Stimulated activated CD4-positive, alpha-beta T cell treated with anti-CD3 and anti-CD28 coated beads, Interleukin-15, amount 100 ng/mL, for 24 hours (primary cell): ENCODE measurements at regions not wholly inside any gene's neighbourhood (a gene's known extent, or its start where the extent isn't known, plus 50 kb on each side); places are given as distances from the start of the nearest gene placed in this dataset.
A peak's percentile ranks its signal among the peaks of the same experiment; 100 is the strongest.

ENCODE experiments used
- DNase-seq: peaks from one replicate; pipeline ENCODE4 v3.0.0-alpha.2; 2020

DNA sequence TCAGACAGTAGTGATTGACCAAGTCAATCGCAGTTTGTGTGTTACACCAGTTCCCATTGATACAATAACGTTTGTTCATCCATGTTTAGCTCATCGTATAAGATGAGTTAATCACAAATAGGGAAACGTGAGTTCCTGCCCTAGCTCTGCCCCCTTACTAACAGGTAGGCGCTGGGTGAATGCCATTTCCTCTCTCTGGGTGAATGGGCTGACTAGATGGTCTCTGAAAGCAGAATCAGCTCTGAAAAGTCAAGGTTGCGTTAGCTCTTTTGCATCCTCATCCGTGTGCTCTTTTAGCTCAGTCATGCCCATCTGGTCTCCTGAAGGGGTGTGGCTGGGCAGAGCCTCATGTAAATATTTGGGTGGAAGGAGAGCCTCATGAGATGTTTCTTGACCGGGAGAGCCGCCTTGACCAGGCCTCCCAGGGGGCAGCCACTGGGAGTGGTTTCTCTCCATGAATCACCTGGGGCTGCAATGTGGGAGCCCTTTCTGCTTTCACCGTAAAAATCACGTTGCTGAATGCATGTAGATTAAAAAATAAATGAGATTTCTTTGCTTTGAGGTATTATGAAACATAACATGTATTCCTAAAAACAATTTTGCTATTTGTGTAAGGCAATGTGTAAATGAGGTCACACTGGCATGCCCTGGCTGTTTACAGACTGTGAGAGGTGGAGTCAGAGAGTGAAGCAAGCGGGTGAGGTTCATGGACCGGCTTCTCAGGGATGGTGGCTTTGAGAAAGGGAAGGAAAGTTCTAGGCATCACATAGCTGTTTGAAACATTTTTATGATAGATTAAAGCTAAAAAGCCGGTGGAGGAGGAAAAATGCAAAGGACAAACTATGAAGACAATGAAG lies 108.4 kb upstream of the RASGRP1 start:
- no peak for DNase-seq

DNA sequence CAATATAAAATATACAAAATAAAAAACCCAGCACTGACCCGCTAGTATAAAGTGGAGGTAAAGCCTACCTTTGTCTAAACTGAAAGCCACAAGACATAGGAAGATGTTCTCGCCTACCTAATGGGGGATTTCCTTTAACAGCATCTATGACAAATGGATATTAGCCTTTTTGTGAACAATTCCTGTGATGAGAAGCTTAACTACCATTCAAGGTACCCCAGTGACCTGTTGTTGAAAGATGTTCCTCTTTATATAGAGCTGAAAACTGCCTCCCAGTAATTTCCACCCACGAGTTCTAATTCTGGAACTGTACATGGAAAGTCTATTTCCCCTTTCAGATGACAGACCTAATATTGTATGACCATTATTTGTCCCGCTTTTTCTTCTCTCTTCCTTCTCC lies 109.8 kb upstream of the RASGRP1 start:
- DNase-seq = no peak

DNA sequence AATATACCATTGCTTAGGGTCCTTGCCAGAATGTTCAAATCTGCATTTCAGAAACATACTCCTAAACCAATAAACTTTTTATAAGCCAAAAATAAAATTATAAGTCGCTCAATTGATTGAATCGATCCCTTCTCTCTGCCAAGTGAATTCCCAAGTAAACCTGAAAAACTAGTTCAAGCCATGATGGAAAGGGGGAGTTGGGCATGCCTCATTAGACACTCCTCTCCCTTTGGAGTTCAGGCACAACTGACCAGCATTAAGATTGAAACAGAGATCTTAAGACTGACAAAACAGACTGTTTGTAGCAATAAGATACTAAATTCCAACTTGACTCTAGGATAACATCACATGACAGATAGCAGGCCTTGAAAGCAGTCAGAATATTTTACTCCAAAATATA lies 113.7 kb upstream of the RASGRP1 start:
- no peak for DNase-seq

DNA sequence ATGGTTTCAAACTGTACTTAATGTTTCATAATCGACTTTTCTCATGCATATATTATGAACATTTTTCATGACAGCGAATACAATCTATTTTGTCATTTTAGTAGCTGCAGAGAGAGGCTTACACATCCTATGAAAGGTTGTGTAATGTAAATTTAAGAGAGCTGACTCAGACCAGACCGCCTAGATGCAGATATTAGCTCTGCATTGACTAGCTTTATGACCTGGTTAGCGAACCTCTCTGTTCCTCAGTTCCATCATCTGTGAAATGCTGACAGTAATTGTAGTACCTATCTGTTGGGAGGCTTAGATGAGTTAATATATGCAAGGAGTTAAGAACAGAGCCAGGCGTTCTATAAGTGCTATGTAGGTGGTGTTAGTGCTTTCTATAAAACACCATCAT lies 116.2 kb upstream of the RASGRP1 start:
- DNase-seq = no peak

DNA sequence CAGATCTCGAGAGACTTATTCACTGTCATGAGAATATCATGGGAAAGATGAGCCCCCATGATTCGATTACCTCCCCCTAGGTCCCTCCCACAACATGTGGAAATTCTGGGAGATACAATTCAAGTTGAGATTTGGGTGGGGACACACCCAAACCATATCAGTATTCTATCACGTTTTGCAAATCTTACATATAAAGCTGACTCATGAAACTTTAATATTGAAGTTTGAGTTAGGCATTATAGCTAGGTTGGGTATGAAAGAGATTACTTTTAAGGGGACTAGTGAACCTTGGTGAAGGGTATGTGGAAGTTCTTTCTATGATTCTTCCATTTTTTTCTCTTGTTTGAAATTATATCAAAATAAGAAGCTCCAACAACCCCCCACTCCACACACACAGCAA lies 117.7 kb upstream of the RASGRP1 start:
- no peak for DNase-seq

DNA sequence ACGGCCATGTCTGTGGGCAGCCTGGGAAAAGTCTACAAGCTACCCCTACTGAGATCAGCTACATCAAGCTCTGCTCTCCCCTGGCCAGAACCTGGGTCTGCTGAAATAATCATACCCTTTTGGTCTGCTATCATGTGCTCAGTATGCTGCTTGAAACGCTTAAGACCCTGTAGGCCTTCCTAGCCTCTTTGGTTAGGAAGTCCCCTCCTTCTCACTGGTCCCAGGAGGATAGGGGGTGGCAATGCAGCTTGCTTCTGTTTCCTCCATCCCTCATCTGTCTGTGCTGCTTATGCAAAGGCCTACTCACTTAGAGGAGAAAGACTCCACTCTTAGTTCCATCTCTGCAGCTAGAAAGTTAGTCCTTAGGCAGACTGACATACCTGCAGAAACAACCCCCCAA lies 118.2 kb upstream of the RASGRP1 start:
- DNase-seq = no peak

DNA sequence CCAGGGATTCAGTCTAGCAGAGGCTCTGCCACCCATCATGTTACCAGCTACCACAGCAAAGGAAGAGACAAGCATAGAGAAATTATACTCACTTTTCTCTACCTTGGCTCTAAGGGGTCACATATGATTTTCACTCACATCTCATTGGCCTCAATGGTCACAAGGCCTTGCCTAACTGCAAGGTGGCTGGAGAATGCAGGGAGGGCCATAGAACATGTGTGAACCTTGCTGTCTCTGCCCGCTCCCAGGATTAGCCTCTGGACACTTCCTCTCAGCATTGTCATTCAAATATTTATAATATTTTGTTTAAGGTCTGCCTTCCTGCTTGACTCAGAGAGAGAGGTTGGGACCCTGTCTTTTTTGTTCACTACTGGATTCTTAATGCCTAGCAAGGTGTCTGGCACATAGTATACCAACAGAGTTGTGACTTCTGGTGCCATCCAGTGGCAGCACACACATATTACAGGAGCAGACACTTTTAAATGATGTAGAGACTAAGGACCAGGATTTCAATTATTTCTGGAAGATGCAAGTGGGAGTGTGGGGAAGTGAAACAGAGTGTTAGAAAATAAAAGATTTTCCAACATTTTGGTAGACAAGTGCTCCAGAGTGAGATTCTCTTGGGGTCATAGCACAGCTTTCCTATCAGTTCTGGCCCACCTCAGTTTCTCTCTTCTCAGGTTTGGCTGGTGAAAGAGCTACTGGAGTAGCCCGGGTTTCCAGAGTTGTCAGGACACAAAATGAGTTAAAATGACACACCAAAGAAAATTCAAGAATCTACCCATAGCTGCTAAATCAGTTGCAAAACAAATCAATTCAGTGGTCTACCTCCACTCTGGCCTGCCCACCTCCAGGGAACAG lies 119.0 kb upstream of the RASGRP1 start:
- DNase-seq = peak; percentile 80

DNA sequence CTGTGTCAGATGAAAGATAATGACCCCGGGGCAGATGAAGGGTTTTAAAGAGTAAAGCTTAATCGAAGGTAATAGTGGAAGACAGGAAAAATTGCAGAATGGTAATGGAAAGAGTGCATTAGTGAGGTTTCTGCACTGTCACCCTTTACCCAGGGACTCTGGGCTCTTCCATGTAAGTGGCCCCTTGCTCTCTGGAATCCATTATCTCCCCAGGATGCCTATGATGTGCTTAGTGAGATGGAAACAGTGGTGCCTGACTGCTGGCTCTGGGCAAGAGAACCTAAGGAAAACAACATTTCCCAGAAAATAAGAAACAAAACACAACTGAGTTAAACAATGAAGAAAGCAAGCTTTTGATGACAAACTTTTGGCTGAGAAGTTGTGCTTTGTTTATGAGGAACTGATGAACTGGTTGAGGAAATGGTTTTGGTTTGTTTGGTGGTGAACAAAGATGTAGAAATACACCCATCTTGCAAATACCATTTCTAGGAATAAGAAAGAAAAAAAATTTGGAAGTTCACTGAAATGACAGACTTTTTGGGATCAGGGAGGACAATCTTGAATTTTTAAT lies 119.9 kb upstream of the RASGRP1 start:
- DNase-seq = no peak

DNA sequence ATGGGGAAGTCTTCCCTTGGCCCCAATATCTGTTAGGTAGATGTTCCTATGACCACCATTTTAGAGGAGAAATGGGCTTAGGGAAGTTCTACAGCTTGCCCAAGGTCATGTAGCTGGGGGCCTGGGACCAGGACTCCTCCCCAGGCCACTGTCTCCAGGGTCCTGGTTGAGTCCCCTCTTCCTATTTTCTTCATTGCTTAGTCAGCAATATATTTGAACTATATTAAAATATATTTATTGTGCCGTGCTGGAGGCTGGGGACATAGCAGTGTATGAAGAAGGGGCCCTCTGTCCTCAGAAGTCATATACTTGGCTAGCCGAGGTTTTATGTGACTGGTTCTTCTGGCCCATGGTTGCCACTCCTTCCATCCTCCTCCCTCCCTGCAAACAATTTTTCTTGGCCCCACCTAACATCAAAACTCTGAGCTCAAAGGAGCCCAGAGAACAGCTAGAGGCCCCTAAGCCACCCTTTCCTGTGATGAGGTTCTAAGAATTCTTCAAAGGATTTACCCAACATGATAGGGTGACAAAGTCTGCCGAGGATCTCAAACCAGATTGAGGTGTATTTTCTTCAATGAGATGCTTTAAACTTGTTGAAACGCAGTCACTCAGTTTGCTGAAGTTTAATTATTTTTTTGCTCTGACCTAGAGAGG lies 121.2 kb upstream of the RASGRP1 start:
- DNase-seq = no peak

DNA sequence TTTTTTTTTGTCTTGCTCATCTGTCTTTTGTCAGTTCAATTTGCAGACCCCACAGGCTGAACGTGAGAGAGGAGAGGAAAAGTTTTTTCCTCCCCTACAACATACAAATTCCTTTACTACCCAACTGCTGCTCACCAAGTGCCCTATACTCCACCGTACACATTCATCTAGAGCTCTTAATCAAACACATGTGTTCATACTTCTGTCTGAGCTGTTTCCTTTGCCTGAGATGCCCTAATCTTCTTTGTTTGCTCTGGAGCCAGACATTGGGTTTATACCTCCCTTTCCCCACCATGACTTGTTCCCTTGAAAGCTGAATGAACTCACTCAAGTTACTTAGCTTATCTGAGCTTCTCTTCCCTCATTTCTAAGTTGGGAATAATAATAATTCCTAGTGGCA lies 122.7 kb upstream of the RASGRP1 start:
- no peak for DNase-seq

DNA sequence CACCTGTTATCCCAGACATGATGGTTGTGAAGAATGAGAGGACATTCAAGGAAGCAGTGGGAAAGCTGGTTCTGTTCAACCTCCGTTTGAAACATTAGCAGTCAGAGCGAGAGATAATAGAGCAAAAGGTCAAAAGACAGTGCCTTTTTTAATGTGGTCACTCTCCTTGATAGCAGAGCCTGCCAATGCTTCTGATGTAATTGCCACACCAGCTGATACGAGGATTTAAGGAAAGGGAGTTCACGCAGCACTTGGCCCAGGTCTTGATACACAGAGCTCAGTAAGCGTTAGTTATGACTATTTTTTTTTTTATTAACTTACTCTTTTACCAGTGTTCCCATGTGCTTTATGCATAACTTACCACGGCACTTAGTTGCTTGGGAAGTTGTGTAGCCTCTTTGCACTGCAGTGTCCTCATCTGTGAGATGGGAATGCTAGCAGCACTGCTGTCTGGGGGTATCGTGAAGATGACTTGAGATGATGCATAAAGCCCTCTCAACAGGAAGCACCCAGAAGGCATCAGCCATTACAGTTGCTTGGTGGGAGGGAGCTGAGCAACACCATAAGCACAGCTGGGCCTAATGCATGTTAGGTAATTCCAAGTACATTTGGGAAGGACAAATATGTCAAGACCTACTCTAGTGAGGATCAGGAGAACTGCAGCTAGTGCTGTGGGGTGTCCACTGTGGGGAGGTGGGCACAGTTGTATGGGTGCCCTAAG lies 123.3 kb upstream of the RASGRP1 start:
- DNase-seq = no peak

DNA sequence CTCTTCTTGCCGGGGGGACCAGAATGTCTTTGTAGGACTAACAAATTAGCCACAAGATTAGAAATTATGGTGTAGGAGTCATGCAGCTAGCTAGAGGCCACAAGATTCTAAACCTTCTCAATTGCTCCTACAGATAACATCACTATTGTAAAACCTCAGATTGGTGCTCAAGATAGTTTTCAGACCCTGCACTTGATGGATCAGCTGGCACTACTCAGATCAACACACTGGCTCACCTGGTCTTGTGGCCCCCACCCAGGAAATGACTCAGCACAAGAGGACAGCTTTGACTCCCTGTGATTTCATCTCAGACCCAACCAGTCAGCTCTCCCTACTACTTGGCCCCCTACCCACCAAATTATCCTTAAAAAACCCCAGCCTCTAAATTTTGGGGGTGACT lies 124.1 kb upstream of the RASGRP1 start:
- peak; percentile 78 for DNase-seq

DNA sequence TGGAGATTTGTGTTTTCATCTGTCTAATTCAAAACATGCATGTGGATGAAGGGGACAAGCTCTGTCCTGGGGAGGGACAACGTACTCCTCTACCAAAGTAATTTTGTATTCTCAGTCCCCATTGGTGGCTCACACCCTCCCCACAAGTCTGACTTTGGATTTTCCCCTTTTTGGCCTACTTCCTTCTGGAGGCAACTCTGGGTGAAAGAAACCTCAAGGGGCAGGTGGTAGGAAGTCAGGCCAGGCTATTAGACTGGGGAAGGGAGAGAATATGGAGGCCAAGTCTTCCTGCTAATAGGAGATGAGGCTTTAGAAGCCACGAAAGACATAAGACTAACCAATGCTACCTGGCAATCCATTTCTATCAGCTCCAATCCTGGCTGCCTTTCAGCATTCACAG lies 124.9 kb upstream of the RASGRP1 start:
- DNase-seq = no peak

DNA sequence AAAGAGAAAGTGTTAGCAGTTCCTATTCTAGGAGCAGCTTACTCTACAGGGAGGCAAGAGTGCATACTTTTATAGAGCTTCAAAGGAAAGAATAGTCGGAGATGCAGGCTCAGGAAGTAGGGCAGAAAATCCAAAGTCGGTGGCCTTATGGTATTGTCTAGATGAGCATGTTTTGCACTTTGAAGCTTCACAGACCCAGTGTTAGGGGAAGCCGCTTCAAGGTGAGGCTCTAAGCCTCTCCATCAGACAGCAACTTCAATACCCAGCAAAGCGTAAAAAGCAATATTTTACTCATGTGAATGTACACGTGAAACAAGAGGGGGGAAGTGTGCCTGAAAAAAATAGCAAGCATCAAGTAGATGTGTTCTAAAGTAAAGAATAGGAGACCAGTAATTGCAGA lies 125.6 kb upstream of the RASGRP1 start:
- DNase-seq = no peak

DNA sequence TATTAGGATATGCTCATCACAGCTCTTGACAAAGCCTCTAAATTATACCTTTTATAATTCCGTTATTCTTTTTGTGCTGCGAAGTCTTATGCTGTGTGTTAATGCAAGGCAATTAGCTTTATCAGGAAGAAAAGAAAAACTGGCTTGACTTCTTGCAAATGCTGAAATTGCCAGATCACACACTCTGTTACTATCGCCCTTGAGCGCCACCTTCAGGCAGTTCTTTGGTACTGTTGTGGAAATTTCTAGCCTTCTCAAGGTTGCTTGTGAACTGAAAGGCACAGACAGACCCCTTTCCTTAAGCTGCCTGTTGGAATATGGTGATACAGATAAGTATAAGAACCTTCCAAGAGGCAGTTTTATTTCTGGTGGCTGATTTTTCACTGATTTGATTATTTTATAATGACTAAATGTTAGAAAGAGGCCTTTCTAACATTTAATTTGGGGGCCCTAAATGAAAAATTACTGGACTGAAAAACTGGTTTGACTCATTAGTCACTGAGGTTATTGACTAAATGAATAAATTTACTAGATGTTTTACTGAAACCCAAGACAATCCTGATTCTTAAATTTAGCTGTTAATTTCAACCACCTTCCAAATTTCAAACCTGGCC lies 126.2 kb upstream of the RASGRP1 start:
- DNase-seq = peak; percentile 83

DNA sequence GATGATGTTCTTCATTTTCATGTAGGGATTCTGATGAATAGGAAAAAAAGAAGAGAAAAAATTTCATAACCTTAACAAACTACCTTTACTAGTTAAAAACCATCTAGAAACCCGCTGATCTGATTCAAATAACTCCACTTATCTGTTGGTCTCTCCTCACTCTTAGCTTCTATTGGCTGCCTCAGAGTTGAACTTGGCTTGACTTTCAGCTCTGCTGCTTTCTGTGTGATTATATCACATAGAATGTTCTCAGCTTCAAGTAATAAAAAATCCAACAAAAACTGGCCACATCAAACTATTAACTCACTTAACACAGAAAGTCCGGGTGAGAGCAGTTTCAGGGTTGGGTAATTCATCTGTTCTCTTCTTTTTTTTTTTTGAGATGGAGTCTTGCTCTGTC lies 126.8 kb upstream of the RASGRP1 start:
- DNase-seq = no peak

DNA sequence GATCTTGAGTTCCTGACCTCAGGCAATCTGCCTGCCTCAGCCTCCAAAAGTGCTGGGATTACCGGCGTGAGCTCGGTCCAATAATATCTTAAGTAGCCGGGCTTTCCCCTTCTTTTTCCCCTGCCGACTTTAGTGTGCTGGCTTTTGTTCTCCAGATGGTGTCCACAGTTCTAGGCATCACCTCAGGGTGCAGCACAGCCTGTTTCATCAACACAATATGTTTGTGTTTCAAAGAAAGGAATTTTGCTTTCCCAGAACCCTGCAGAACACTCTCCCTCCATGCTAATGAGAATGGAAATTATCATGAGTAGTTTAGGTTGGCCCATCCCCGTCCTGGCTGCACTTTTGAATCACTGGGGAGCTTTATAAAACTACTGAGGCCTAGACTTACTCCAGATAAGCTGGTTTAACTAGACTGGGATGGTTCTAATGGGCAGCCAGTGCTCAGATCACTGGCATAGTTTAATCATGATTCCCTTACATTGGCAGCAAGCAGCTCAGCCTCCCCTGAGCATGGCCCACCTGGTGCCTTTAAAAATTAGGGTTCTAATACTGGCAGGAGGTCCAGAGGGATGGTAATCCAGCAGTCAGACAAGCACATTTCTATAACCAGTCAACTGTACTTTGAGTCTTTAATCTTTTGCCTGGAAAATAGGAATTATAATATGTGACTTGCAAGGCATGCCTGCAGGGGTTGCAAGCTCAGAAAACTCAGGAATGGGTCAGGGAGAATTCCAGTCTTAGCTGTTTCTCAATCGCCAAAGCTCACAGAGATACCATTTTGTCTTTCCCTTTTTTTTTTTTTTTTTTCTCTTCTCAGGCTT lies 127.6 kb upstream of the RASGRP1 start:
- DNase-seq = no peak

DNA sequence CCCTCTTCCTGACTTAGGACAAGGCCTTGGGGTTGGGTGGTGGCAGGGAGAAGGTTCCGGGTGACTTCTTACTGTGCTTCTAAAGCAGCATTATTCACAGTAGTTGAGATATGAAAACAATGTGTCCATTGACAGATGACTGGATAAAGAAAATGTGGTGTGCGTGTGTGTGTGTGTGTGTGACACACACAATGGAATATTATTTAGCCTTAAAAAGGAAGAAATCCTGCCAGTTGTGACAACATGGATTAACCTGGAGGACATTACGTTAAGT lies 128.1 kb upstream of the RASGRP1 start:
- no peak for DNase-seq

DNA sequence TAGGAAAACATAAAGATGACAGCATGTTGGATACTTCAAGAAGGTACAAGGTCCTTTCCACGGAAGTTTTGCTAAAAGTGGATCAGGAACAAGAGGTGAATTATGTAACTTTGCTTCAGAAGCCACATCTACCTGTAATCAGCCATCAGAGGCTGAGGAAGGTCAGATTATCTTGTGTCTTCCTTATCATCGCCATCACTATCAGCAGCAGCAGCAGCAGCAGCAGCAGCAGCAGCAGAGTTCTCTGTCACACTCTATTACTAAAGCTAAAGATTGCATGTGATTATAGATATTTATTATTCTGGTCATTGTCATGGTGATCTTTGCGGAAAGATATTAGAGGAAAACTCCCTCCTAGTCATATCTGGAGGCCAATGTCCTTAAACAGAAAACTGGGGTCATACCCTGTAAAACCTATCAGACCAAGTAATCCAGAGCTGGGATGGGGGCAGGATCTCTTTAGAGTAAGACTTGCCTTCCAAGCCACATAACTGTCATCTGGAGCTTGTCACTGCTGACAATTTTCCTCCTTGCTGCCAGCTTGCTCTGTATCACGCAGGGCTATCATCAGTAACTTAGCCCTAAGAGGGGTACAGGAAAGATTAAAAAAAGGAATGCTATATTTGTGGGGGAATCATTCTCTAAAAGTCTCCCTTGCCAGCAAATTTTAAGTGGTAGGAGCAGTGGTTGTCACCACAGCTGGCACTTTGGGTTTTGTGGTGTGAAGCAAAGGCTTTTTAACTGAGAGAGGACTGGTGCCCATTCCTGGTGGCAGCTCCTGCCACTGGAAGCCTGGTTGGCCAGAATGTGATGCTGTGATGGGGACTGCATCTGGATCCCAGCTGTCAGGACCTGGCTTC lies 130.9 kb upstream of the RASGRP1 start:
- DNase-seq = no peak

DNA sequence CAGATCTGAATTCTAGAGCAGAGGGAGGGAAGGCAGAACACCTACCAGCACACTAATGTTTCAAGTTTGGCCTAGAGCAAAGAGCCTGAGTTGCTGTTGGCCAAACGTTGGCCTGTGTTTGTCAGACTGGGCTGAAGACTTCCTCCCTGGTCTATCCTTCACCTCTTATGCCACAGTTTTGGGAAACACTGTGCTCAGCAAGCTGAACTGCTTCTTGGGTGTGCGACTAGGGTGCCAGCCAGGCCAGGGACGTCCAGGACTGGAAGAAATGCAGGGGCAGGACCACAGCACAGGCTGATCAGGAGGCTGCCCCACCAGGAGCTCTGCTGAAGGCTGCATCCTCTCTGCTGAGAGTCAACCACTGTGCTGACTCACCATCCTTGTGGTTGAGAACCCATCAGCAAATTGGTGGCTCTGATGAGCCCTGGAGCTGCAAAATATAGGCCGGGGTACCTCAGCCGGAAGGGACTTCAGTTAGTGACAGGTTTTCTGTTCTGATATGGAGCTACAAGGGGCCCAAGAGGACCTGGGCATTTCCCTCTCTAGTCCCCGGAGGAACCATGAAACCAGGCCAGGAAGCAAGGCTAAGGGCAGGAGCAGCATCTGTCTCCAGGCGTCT lies 131.6 kb upstream of the RASGRP1 start:
- DNase-seq = peak; percentile 79
